Activated naive CD4-positive, alpha-beta T cell treated with anti-CD3 and anti-CD28 coated beads for 36 hours (primary cell): ENCODE measurements at regions not wholly inside any gene's neighbourhood (a gene's known extent, or its start where the extent isn't known, plus 50 kb on each side); places are given as distances from the start of the nearest gene placed in this dataset.
"Not testable (repeated sequence)": the region's sequence is repeated elsewhere in the genome, so short reads cannot be mapped to it uniquely, and the experiment has no call there.

Experiments
- CTCF ChIA-PET: fragments of 350-600 bp; sonication (Branson Sonifier 250); formaldehyde crosslinking; loops from one replicate; lab custom pipeline; 2021; ENCODE audit warnings: antibody characterized with exemption; lab: Charles Lee
- DNase-seq: peaks from one replicate; pipeline ENCODE4 v3.0.0-alpha.2; 2020
- H3K27ac Mint-ChIP-seq: one replicate; pipeline ENCODE4 v1.8.0; 2021; ENCODE audit warnings: mild to moderate bottlenecking, mixed read lengths
- H3K27me3 Mint-ChIP-seq: one replicate; pipeline ENCODE4 v1.8.0; 2021; ENCODE audit warnings: low read depth, mixed read lengths
- H3K36me3 Mint-ChIP-seq: one replicate; pipeline ENCODE4 v1.8.0; 2021; ENCODE audit warnings: low read depth, mixed read lengths
- H3K4me1 Mint-ChIP-seq: one replicate; pipeline ENCODE4 v1.8.0; 2021; ENCODE audit warnings: low read depth, mixed read lengths
- H3K4me3 Mint-ChIP-seq: one replicate; pipeline ENCODE4 v1.8.0; 2021; ENCODE audit warnings: mild to moderate bottlenecking, moderate library complexity, mixed read lengths
- H3K9me3 Mint-ChIP-seq: one replicate; pipeline ENCODE4 v1.8.0; 2021; ENCODE audit warnings: mixed read lengths
- intact Hi-C: fragments of 100-400 bp; cut with micrococcal nuclease; formaldehyde crosslinking; loops from one replicate; pipeline ENCODE4 v1.15.1; 2023

DNA sequence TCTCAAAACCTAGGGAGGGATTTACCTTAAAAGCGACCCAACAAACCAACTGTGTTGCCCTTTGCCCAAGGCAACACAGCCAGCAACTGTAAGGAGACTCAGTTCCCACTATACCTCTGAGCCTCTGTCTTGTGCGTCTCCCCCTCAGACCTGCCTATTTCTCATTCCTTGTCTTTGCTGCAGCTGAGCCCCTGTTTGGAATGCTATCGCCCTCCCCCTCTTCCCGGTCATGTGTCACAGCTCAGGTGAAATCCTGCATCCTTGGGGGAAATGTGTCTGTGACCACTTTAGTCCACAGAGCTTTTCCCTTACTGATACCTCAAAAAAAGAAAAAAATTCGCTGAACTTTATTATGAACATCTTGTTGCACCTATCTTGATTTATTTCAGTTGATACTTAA is 52.0 kb upstream of the LRIG1 start:
- DNase-seq = no peak
- no peak overlapping the region for H3K27ac Mint-ChIP-seq
- no peaks in the 10 kb centered on the region for H3K36me3 Mint-ChIP-seq
- no peak overlapping the region for H3K4me3 Mint-ChIP-seq
- H3K4me1 Mint-ChIP-seq = peaks cover 3% of the 10 kb centered on the region
- CTCF ChIA-PET = no interaction called here
- intact Hi-C loops = no loop called here
- H3K27me3 Mint-ChIP-seq = no peaks in the 10 kb centered on the region
- no peaks in the 10 kb centered on the region for H3K9me3 Mint-ChIP-seq

DNA sequence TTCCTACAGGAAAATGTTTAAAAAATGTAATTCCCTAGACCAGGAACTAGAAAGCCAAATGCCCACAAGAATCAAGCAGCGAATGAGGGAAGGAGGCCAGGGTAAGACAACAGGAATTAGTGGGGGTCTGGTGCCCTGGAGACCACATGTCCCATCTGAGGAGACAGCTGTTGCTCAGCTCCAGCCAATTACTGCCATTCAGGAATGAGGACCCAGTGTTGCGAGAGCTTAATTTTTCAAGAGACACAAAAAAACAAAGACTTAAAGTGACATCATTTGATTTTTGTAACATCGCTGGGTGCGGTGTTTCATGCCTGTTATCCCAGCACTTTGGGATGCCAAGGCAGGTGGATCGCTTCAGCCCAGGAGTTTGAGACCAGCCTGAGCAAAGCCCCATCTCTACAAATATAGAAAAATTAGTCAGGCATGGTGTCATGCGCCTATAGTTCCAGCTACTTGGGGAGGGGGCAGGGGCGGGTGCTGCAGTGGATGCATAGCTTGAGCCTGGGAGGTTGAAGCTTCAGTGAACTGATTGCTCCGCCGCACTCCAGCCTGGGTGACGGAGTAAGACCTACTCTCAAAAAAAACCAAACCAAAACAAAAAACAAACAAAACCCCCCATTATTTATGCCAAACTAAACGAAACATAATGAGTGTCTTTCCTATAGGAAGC is 52.8 kb upstream of the LRIG1 start:
- Mint-ChIP-seq H3K4me1 (peaks cover 3% of the 10 kb centered on the region), H3K27me3 (no peaks in the 10 kb centered on the region), H3K9me3 (no peaks in the 10 kb centered on the region), H3K4me3 (no peak overlapping the region), H3K27ac (no peak overlapping the region), H3K36me3 (no peaks in the 10 kb centered on the region)
- intact Hi-C loops = no loop called here
- CTCF ChIA-PET = no interaction called here
- no peak for DNase-seq

DNA sequence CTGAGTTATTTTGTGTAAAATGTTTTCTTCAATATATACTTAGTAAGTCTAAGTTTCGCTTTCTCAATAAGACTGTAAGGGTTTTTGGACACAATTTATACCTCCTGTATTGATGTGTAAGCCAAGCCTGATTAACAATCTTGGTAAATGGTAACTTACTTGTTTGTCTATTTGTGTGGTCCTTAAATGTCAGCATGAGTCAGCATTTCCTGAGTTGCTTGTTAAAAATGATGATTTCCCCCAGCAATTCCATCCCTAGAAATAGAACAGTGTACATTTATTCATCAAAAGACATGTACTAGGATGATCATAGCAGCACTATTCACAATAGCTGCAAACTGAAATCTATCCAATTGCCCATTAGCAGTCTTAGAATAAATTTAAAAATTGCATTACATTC is 53.4 kb upstream of the LRIG1 start:
- Mint-ChIP-seq H3K36me3 (no peaks in the 10 kb centered on the region), H3K4me3 (no peak overlapping the region), H3K9me3 (no peaks in the 10 kb centered on the region), H3K4me1 (peaks cover 3% of the 10 kb centered on the region), H3K27ac (no peak overlapping the region), H3K27me3 (no peaks in the 10 kb centered on the region)
- CTCF ChIA-PET = no interaction called here
- intact Hi-C loops = no loop called here
- DNase-seq = no peak

DNA sequence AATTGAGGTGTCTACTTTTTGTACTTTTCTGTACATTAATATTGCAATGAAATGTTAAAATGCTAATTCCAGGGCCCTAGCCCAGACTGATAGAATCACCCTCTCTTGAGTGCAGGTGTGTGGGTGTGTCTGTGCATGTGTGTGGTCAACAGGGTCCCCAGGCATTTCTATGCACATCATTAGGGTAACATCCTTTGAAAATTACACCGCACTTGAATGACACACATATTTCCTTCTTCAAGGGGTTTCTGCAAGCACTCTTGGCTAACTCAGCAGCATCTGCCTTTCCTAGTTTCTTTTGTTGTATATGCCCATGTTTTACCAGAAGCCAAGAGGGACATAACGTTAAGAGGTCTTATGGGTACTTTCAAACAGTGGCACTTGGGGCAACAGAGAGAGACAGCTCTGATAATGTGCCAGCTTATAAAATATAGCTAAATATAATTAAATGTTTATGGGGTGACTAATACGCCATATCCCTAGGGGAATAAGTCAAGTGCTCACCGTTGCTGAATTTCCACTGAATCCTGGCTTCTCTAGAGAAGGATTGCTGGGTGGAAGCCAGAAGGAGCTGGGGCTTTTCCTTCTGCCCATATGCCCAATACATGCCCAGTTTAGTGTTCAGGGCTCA is 54.5 kb upstream of the LRIG1 start:
- H3K36me3 Mint-ChIP-seq = no peaks in the 10 kb centered on the region
- H3K4me1 Mint-ChIP-seq = peaks cover 3% of the 10 kb centered on the region
- intact Hi-C loops = no loop called here
- CTCF ChIA-PET = interaction anchor here (0.6 to 1.3 kb wide), 2 partner anchors 11 to 315 kb away, joined by 3 read pairs; no protein-coding TSS in a partner anchor
- H3K27me3 Mint-ChIP-seq = no peaks in the 10 kb centered on the region
- no peak overlapping the region for H3K27ac Mint-ChIP-seq
- no peak overlapping the region for H3K4me3 Mint-ChIP-seq
- DNase-seq = no peak
- peaks cover 1% of the 10 kb centered on the region for H3K9me3 Mint-ChIP-seq

DNA sequence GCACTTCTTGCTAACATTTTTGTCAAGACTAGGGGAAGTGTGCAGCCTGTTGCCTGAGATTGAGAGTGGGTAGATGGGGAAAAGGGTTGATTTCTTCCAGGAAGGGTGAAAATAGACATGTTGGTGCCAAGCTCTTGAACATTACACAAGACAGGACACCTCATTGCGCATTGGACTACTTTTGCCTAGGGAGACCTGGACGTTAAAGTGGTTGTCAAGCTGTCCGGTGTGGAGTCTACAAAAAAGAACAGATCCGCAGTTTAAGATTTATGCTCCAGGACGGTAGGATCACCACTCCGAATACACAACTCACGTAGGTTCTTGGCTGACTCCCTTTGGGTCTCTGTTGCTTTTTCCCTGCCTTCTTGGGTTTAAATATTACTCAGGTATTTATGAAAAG is 56.3 kb upstream of the LRIG1 start:
- Mint-ChIP-seq H3K4me3 (no peak overlapping the region), H3K27me3 (no peaks in the 10 kb centered on the region), H3K36me3 (no peaks in the 10 kb centered on the region), H3K27ac (no peak overlapping the region), H3K9me3 (peaks cover 6% of the 10 kb centered on the region), H3K4me1 (peaks cover 3% of the 10 kb centered on the region)
- intact Hi-C loops = no loop called here
- CTCF ChIA-PET = no interaction called here
- DNase-seq = no peak

DNA sequence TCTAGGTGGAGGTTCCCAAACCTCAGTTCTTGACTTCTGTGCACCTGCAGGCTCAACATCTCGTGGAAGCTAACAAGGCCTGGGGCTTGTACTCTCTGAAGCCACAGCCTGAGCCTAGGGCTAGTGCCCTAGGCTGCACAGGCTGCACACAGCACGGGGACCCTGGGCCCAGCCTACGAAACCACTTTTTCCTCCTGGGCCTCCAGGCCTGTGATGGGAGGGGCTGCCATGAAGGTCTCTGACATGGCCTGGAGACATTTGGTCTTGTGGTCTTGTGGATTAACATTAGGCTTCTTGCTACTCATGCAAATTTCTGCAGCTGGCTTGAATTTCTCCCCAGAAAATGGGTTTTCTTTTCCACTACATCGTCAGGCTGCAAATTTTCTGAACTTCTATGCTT is 59.1 kb upstream of the LRIG1 start:
- H3K9me3 Mint-ChIP-seq, H3K27ac Mint-ChIP-seq, DNase-seq, H3K4me1 Mint-ChIP-seq, H3K27me3 Mint-ChIP-seq, H3K4me3 Mint-ChIP-seq, H3K36me3 Mint-ChIP-seq, intact Hi-C loops: not testable (repeated sequence)
- CTCF ChIA-PET = interaction anchor here (0.7 kb wide), 1 partner anchor 151 kb away, joined by 3 read pairs; no protein-coding TSS in a partner anchor

DNA sequence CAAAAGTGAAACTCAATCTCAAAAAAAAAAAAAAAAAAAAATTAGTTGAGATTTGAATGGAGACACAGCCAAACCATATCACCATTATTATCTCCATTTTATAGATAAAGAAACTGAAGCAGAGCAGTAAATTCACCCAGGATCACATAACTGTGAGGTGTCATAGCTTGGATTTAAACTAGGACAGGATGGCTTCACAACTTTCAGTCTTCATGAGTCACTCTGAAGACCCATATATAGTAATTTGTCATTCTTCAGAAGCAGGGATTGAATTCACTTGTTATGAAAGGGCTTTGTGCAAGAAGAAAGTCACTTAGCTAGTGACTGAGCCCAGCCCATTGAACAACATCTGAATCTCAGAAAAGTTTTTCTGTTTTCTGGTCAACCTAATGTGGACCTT is 60.5 kb upstream of the LRIG1 start:
- DNase-seq = no peak
- Mint-ChIP-seq H3K36me3 (no peaks in the 10 kb centered on the region), H3K4me1 (no peaks in the 10 kb centered on the region), H3K9me3 (peaks cover 6% of the 10 kb centered on the region), H3K27me3 (no peaks in the 10 kb centered on the region), H3K27ac (no peak overlapping the region), H3K4me3 (no peak overlapping the region)
- intact Hi-C loops = no loop called here
- CTCF ChIA-PET = interaction anchor here (1.1 kb wide), 1 partner anchor 20 kb away, joined by 4 read pairs; no protein-coding TSS in a partner anchor

DNA sequence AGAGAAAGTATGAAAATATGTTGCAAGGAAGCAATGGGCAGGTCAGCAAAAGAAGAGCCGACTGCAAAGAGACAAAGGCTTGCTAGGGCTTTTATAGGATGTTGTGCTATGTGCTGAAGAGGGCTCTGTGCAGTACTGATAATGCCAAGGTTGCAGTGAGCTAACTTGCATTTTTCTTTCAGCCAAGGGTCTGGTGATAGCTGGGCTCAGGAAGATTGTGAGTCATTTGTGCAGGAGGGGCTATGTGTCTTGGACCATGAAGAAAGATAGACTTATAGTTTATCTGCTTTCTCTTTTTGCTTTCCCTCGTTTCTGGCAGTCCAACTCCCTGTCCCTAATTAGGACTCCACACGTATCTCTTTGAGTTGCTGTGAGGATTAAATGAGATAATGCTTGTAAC is 64.5 kb upstream of the LRIG1 start:
- CTCF ChIA-PET = no interaction called here
- Mint-ChIP-seq H3K27ac (no peak overlapping the region), H3K4me3 (no peak overlapping the region), H3K9me3 (peaks cover 5% of the 10 kb centered on the region), H3K27me3 (no peaks in the 10 kb centered on the region), H3K4me1 (no peaks in the 10 kb centered on the region), H3K36me3 (no peaks in the 10 kb centered on the region)
- no peak for DNase-seq
- intact Hi-C loops = no loop called here

DNA sequence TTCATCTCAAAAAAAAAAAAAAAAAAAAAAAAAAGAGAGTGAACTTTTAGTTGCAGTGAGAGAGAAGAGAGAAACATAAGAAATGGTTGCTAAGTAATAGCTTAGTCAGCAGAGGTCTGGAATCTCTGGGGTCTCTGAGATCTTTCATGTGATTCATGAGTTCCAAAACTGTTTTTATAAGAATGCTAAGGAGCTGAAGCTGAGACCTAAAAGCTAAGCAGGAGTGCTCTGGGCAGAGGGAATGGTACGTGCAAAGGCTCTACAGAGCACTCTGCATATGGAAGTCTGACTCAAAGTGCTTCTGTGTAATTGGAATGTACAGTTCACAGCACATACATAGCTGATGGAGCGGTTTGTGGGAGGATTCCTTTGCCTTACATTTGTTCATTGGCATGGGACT is 66.3 kb upstream of the LRIG1 start:
- Mint-ChIP-seq H3K36me3 (no peaks in the 10 kb centered on the region), H3K27ac (no peak overlapping the region), H3K9me3 (no peaks in the 10 kb centered on the region), H3K27me3 (no peaks in the 10 kb centered on the region), H3K4me1 (no peaks in the 10 kb centered on the region), H3K4me3 (no peak overlapping the region)
- intact Hi-C loops = no loop called here
- CTCF ChIA-PET = no interaction called here
- DNase-seq = no peak

DNA sequence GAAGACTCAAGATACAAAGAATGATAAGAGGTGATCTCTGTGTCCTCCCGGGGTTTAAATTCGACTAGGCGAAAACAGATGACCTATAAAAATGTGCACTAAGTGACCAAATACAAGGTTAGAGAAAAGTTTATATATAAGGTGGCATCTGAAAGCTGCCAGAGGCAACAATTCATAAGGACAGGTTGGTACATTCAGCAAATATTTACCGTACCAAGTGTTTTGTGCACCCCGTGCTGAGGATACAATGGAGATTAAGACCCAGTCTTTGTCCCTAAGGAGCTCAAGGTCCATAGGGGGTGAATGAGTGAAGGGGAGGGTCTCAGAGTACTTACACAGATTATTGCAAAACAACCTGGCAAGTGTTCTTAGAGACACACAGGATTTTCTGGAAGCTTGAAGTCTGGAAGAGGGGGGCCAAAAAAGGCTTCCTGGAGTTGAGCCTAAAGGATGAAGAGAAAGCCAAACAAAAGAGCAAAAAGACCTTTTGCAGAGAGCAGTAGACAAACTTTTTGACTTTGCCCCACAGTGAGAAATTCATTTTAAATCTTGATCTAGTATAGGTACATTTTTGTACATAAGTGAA is 71.4 kb upstream of the LRIG1 start:
- no peaks in the 10 kb centered on the region for H3K9me3 Mint-ChIP-seq
- H3K4me1 Mint-ChIP-seq = no peaks in the 10 kb centered on the region
- H3K4me3 Mint-ChIP-seq = no peak overlapping the region
- DNase-seq = no peak
- CTCF ChIA-PET = no interaction called here
- H3K27me3 Mint-ChIP-seq = no peaks in the 10 kb centered on the region
- no peak overlapping the region for H3K27ac Mint-ChIP-seq
- intact Hi-C loops = no loop called here
- H3K36me3 Mint-ChIP-seq = no peaks in the 10 kb centered on the region

DNA sequence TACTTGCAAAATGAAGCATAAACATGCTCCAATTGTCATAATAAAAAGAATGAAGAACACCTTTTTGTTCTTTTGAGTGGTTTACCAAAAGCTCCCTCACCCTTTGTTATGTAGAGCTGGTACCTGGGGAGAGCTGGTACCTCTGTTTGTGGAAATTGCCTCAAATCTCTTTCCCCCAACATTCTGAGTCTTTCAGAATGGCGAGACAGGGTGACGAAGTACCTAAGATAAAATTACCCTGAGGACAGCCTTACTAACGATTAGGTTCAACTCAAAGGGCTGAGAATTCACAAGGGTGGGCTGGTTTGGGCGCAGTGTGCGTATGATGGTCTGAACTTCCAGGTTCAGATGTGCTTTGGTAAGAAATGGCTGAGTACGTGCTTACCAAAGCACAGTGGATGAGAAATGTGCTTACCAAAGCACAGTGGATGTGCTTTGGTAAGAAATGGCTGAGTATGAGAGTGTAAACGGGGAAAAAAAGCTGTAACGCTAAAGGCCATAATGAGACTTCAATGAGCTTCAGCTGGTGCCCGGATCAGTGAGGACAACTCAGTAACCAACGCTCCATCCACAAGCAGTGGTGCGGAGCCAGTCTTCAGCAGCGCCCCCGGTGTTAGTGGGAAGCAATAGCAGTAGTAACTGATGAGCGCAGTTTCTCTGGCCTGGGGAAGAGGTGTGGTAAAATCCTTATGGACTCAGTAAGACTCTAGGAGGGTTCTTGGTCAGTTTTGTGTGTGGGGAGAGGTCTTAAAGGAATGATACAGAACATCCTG is 72.3 kb upstream of the LRIG1 start:
- CTCF ChIA-PET = no interaction called here
- Mint-ChIP-seq H3K27ac (no peak overlapping the region), H3K27me3 (no peaks in the 10 kb centered on the region), H3K9me3 (no peaks in the 10 kb centered on the region), H3K4me1 (no peaks in the 10 kb centered on the region), H3K4me3 (no peak overlapping the region), H3K36me3 (no peaks in the 10 kb centered on the region)
- DNase-seq = peak; percentile 5
- intact Hi-C loops = no loop called here

DNA sequence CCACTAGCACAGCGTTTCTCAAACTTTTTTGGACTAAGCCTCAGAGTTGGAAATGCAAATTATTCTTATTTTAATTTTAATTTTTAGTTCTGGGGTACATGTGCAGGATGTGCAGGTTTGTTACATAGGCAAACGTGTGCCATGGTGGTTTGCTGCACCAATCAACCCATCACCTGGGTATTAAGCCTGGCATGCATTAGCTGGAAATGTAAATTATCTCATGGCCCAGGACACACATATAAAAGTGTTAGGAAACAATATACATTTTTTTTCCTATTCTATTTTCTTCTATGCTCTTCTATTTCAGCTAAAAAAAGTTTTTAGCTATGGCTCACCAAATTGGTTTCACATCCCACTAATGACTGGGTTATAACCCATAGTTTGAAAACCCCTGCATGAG is 73.3 kb upstream of the LRIG1 start:
- CTCF ChIA-PET = no interaction called here
- H3K36me3 Mint-ChIP-seq = no peaks in the 10 kb centered on the region
- intact Hi-C loops = no loop called here
- H3K4me1 Mint-ChIP-seq = no peaks in the 10 kb centered on the region
- H3K27me3 Mint-ChIP-seq = no peaks in the 10 kb centered on the region
- peaks cover 7% of the 10 kb centered on the region for H3K9me3 Mint-ChIP-seq
- H3K27ac Mint-ChIP-seq = no peak overlapping the region
- DNase-seq = no peak
- H3K4me3 Mint-ChIP-seq = no peak overlapping the region
